NCI-H2196 treated with DMSO at 0.1 percent for 48 hours (cell line): ENCODE measurements at regions not wholly inside any gene's neighbourhood (a gene's known extent, or its start where the extent isn't known, plus 50 kb on each side); places are given as distances from the start of the nearest gene placed in this dataset.

Experiments used
- DNase-seq: peaks from one replicate; lab custom pipeline; 2025; ENCODE audit not compliant: unreplicated experiment; lab: John Stamatoyannopoulos, UW

GRCh38 chr6:145178391-145178790 is 556.9 kb downstream of the EPM2A start:
- DNase-seq = no peak

GRCh38 chr6:145187491-145188206 is 547.7 kb downstream of the EPM2A start:
- no peak for DNase-seq

- peak; percentile 29 for DNase-seq
Measured at GRCh38 chr6:145189836-145190235, 545.5 kb downstream of the EPM2A start.

- no peak for DNase-seq
Measured at GRCh38 chr6:145194389-145194788, 540.9 kb downstream of the EPM2A start.

GRCh38 chr6:145199961-145200360 is 535.4 kb downstream of the EPM2A start:
- no peak for DNase-seq

- DNase-seq = no peak
Measured at GRCh38 chr6:145204301-145204700, 531.0 kb downstream of the EPM2A start.

GRCh38 chr6:145206247-145206907 is 528.9 kb downstream of the EPM2A start:
- no peak for DNase-seq

- DNase-seq = no peak
Measured at GRCh38 chr6:145208474-145208873, 526.8 kb downstream of the EPM2A start.

- no peak for DNase-seq
Measured at GRCh38 chr6:145209272-145209671, 526.0 kb downstream of the EPM2A start.

- no peak for DNase-seq
Measured at GRCh38 chr6:145212813-145213212, 522.5 kb downstream of the EPM2A start.

GRCh38 chr6:145213614-145214013 is 521.7 kb downstream of the EPM2A start:
- DNase-seq = no peak

GRCh38 chr6:145214570-145214969 is 520.8 kb downstream of the EPM2A start:
- peak; percentile 17 for DNase-seq

GRCh38 chr6:145224450-145224849 is 510.9 kb downstream of the EPM2A start:
- DNase-seq = no peak

GRCh38 chr6:145225500-145225899 is 509.8 kb downstream of the EPM2A start:
- DNase-seq = no peak

GRCh38 chr6:145227593-145227992 is 507.7 kb downstream of the EPM2A start:
- no peak for DNase-seq

GRCh38 chr6:145228962-145229582 is 506.2 kb downstream of the EPM2A start:
- no peak for DNase-seq

- no peak for DNase-seq
Measured at GRCh38 chr6:145233955-145234354, 501.4 kb downstream of the EPM2A start.

- DNase-seq = no peak
Measured at GRCh38 chr6:145235207-145235606, 500.1 kb downstream of the EPM2A start.

GRCh38 chr6:145238787-145239186 is 496.5 kb downstream of the EPM2A start:
- DNase-seq = no peak

GRCh38 chr6:145241039-145241438 is 494.3 kb downstream of the EPM2A start:
- no peak for DNase-seq

GRCh38 chr6:145241721-145242120 is 493.6 kb downstream of the EPM2A start:
- DNase-seq = no peak
